ENCODE measurements at regions not wholly inside any gene's neighbourhood (a gene's known extent, or its start where the extent isn't known, plus 50 kb on each side); places are given as distances from the start of the nearest gene placed in this dataset.

DNA sequence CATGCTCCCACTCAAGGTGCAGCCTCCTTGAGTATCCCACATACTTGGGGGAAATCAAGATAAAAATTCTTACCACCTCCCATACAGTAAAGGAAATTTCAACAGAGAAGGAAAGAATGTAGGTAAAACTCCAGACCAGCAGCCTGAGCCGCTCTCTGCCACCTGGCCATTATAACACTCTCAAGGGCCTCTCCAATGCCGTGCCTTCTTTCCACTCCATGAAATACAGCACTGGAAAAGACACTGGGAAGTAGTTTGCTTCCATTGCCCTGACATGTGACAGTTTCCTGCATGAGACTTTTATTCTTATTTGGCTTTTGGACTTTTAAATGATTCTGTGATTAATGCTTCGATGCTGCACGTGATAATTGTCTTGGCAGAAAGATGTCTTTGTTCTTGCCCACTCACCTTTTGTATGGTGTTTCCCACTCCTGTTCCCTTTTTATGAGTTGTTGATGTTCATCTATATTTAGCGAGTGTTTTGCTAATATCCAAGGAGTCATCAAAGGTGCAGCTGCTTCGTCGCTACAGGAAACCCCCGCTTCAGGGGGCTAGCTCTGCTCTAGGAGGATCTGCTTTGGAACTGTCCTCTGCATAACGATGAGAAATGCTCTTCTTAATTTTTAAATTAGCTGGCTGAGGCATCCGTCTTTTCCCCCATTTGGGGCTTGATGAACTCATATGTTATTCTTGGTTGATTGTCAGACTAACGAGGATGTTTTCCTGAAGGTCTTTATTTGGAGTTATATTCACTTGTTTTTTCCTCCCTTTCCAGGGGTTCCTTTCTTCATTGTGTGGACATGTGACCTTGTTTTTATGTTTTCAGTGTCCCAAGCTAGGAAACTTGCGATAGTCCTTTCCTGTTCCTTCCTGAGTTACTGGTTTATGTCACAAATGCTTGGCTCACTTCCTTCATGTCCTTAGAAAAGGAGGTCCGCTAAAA lies 179.4 kb downstream of the TXNL1 start:
- TF ChIP-seq, protein P1, sequence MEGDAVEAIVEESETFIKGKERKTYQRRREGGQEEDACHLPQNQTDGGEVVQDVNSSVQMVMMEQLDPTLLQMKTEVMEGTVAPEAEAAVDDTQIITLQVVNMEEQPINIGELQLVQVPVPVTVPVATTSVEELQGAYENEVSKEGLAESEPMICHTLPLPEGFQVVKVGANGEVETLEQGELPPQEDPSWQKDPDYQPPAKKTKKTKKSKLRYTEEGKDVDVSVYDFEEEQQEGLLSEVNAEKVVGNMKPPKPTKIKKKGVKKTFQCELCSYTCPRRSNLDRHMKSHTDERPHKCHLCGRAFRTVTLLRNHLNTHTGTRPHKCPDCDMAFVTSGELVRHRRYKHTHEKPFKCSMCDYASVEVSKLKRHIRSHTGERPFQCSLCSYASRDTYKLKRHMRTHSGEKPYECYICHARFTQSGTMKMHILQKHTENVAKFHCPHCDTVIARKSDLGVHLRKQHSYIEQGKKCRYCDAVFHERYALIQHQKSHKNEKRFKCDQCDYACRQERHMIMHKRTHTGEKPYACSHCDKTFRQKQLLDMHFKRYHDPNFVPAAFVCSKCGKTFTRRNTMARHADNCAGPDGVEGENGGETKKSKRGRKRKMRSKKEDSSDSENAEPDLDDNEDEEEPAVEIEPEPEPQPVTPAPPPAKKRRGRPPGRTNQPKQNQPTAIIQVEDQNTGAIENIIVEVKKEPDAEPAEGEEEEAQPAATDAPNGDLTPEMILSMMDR (IDR thresholded peaks at IDR 0.05; ENCODE audit: low read depth, low read length, poor library complexity, severe bottlenecking), result no peak
- TF ChIP-seq EZH2phosphoT487 (IDR thresholded peaks at IDR 0.05; ENCODE audit: borderline replicate concordance, low read length), result no peak
